M059J (cell line): ENCODE measurements at regions not wholly inside any gene's neighbourhood (a gene's known extent, or its start where the extent isn't known, plus 50 kb on each side); places are given as distances from the start of the nearest gene placed in this dataset.
"Not testable (repeated sequence)": the region's sequence is repeated elsewhere in the genome, so short reads cannot be mapped to it uniquely, and the experiment has no call there.

ENCODE experiments used
- DNase-seq: peaks from one replicate; pipeline ENCODE4 v3.0.0-alpha.2; 2012; ENCODE audit warnings: low read depth

GRCh38 chr12:47373554-47374150 lies 293.9 kb upstream of the AMIGO2 start:
- DNase-seq, result no peak

DNA sequence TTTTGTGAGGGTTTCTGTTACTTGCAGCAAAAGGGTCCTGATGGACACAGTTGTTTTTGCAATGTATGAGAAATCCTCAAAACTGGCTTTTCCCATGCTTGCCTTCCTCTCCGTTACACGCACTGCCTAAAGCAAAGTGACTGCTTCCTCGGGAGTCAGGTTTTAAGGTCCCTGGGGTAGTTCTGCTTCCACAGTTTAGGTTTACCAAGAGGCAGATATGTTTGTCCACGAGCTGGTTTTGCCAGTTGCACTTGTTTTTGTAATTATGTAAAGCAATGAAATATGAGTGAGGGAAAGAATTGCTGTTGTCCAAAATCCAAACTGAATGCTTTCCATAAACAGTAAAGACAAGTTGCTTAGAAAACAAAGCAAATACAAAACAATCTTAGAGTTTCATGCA lies 290.7 kb upstream of the AMIGO2 start:
- DNase-seq, result no peak

DNA sequence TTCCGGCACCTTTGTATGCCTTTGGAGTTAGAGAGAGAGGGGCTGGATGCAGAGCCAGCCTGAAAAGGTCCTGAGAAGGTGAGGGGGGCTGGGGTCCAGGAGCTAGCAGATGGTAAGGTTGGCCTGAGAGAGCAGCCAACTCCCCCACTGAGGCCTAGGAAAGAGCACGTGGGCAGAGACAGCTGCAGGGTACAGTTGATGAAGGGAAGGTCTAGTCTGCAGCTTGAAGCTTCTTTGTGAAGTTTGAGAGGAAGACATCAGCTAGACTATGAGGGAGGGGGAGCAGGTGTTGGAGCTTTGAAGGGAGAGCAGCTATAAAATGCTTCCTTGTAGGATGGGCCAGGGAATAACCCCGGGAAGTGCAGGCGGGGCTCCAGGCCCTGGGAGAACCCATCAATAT lies 289.3 kb upstream of the AMIGO2 start:
- DNase-seq, result no peak

DNA sequence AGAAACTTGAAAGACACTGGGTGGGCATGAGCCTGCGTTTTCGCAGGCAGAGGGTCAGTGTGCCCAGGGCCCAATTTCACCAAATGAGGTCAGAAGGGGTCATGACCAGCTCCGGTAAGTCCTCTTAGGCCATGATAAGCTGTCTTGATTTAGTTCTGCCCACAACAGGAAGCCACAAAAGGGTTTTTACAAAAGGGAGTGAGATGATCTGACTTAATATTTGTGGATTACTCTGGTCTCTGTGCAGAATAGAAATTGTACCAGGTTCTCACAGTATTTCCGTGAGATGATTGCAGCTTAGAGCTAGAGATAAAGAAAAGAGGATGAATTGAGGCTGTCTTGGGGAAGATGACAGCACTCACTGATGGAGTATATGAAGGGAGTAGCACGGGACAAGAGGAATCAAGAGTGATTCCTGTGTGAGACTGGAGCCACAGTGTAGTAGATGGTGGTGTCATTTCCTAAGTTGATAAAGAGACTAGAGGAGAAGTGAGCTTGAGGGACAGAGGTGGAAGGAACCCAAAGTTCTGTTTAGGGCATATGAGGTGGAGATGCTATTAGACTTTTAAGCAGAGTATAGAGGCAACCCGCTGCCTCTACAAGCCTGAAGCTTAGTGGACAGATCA lies 288.3 kb upstream of the AMIGO2 start:
- no peak for DNase-seq

DNA sequence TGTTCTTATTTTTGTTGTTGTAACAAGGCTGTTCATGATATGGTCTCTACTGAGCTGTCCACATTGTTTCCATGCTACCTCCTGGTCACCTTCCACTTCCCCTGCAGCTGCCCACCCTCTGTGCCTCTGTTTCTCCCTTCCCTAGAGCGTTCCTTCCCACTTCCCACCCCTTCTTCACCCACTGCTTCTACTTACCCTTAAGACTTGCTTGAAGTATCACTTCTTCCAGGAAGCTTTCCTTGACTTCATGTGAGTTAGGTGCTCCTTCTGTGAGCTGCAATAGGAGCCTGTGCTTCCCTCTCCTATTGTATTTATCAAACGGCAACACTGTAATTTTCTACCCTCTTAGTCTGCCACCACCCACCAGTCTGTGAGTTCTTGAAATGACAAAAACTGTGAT lies 286.8 kb upstream of the AMIGO2 start:
- DNase-seq, result no peak

DNA sequence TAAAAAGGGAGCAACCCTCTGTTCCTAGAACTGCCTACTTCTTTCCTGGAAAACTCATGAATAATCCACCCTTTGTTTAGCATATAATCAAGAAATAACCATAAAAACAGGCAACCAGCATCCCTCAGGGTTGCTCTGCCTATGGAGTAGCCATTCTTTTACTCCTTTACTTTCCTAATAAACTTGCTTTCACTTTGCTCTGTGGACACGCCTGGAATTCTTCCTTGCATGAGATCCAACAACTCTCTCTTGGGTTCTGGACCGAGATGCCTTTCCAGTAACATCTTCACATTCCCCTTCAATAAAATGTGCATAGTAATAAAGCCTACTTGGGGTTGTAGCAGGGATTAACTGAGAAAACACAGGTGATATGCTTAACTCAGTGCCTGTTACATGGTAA lies 286.4 kb upstream of the AMIGO2 start:
- no peak for DNase-seq

DNA sequence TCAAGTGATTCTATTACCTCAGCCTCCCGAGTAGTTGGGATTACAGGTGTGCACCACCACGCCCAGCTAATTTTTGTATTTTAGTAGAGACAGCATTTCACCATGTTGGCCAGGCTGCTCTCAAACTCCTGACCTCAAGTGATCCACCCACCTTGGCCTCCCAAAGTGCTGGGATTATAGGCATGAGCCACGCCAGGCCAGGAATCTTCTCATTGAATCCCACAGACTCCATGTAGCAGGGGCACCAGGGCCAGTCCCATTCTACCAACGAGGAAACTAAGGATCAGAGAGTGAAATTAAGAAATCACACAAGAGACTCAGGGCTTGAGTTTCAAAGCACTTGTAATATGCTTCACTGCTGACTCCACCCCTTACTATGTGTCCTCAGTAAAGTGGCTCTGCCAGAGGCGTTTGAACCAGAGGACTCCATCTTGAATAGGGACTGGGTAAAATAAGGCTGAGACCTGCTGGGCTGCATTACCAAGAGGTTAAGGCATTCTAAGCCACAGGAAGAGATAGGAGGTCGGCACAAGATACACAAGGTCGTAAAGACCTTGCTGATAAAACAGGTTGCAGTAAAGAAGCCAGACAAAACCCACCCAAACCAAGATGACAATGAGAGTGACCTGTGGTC lies 285.8 kb upstream of the AMIGO2 start:
- not testable (repeated sequence) for DNase-seq

GRCh38 chr12:47364261-47364660 lies 284.5 kb upstream of the AMIGO2 start:
- no peak for DNase-seq

GRCh38 chr12:47362126-47362705 lies 282.5 kb upstream of the AMIGO2 start:
- DNase-seq, result no peak

DNA sequence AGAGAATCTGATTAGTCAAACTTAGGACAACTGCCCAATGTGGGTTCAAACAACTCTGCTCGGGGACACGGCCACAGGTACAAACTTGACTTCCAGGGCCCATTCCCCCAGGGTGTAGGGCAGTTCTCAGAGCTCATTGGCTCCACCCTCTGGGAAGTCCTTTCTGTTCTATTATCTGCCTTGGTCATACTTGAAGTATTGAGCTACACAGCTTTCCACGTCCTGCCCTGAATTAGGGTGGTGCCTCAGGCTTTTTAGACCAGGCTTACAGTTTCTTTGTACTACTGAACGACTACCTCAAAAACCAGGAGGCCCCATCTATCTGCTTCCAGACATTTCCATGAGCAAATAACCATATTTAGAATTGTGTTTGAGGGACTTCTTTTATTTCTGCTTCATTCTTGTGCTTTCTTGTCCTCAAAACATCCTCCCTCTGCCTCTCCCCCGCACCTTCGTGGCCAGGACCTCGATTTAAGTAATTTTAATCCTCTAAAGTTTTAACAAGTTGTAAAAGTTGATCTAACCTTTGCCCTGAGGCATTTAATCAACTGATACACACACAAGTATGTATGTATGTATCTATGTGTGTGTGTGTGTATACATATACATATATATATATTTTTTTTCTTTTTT lies 281.7 kb upstream of the AMIGO2 start:
- DNase-seq, result peak; percentile 56

DNA sequence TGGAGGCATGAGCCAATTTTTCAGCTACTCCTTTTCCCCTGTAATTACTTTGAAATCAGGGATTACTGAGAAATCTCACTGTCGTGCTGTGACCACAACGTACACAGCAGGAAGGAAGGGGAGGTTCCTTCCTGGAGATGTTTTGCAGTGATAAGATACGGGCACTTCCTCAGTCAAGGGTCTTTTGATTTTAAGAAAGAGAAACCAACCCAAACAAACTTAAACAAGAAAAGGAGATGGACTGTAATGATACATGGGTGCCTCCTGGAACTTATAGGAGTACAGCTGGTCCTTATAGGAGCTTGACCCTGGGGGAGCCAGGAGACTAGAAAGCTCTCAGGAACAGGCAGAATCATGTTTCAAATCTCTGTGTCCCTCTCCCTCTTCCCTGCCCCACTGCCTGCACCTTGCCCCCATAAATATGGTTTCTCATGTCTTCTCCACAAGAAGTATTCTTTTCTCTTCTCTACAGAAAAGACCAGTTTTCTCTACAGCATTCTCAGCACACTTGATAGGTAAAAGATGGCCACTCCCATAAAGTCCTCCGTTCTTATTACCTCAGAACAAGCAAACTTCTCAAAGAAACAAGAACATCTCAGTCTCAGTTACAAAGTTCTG lies 281.1 kb upstream of the AMIGO2 start:
- peak; percentile 49 for DNase-seq

- no peak for DNase-seq
These were observed 280.3 kb upstream of the AMIGO2 start for GRCh38 chr12:47360093-47360480.

DNA sequence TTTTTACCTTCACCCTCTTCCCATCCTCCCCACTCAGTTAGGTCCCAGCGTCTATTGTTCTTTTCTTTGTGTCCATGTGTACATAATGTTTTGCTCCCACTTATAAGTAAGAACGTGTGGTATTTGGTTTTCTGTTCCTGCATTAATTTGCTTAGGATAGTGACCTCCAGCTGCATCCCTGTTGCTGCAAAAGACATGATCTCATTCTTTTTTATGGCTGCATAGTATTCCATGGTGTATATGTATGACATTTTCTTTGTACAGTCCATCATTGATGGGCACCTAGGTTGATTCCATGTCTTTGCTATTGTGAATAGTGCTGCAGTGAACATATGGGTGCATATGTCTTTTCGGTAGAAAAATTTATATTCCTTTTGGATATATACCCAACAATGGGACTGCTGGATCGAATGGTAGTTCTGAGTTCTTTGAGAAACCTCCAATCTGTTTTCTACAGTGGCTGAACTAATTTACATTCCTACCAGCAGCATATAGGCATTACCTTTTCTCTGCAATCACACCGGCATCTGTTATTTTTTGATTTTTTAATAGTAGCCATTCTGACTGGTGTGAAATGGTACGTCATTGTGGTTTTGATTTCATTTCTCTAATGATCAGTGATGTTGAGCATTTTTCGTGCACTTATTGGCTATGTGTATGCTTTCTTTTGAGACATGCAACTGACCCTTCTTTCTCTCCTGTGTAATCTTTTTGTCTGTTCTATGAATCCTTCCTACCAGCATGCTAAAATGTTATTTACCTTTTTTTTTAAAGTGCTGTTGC lies 279.7 kb upstream of the AMIGO2 start:
- DNase-seq, result no peak

DNA sequence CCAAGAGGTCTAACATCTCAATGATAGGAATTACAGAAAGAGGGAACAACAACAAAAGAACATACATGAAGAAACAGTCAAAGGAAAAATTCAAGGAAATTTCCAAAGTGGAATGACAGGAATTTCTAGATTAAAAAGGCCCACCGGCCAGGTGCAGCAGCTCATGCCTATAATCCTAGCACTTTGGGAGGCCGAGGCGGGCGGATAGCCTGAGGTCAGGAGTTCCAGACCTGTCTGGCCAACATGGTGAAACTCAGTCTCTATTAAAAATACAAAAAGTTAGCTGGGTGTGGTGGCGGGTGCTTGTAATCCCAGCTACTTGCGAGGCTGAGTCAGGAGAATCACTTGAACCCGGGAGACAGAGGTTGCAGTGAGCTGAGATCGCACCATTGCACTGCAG lies 277.2 kb upstream of the AMIGO2 start:
- DNase-seq, result not testable (repeated sequence)

- DNase-seq, result no peak
These were observed 276.5 kb upstream of the AMIGO2 start for GRCh38 chr12:47356129-47356700.

- DNase-seq, result no peak
These were observed 273.7 kb upstream of the AMIGO2 start for GRCh38 chr12:47353508-47353907.

- no peak for DNase-seq
These were observed 272.3 kb upstream of the AMIGO2 start for GRCh38 chr12:47352067-47352466.

DNA sequence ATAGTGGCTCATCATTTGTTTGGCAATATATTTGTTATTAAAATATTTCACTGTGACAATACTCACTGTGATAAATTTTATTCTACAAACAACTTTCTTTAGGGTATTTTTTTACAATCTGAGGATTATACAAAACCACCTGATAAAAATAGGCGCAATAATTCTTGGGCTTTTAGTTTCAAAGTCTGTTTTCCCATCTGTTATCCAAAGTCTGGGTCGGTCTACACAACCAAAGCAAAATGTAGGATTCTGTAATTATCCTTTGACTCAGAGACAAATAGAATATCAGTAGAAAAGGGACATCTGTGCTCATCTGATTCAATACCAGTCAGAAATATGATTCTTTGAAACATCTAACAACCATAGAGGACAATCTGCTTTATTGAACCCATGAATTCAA lies 271.8 kb upstream of the AMIGO2 start:
- DNase-seq, result no peak

DNA sequence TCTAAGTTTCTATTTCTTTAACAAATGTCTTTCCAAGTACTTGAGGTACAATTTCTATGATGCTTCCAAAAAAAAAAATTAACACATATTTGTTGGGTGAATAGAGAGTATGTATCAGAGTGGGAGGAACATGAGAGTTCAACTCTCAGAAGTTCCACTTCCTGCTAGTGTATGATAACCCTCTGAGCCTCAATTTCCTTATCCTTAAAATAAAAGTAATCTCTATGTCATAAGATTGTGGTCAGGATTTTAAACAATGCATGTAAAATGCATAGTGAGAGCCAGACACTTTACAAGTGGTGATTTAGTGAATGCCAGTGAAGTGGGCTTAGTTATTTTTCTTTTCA lies 270.3 kb upstream of the AMIGO2 start:
- DNase-seq, result peak; percentile 9

GRCh38 chr12:47349137-47350061 lies 269.6 kb upstream of the AMIGO2 start:
- no peak for DNase-seq
